GM12874 (cell line): ENCODE measurements at regions not wholly inside any gene's neighbourhood (a gene's known extent, or its start where the extent isn't known, plus 50 kb on each side); places are given as distances from the start of the nearest gene placed in this dataset.

Experiments used
- CTCF ChIP-seq: IDR thresholded peaks from 2 replicates; pipeline ENCODE4 v1.5.1; 2011; ENCODE audit warnings: low read depth, mild to moderate bottlenecking, control low read depth, low read length, moderate library complexity; ENCODE audit not compliant: insufficient read depth

DNA sequence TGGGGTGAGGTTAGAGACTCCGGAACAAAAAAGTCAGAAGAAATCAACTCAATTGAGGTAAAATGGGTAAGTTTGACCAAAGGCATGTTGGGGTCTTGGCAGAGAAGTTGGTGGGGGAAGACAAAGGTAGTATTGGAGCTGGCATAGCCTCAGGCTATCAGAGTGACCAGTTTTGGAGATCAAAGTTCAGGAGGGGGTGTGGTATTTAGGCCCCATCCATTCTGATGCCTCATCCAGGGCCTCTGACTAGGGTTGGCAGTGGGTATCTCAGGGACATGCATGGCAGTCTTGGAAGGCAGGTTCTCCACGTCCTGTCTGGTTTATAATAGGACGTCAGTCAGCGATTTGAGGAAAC, 73.2 kb upstream of the TRABD2B start:
- TF ChIP-seq CTCF = no peak

GRCh38 chr1:48069662-48070395, 72.6 kb upstream of the TRABD2B start:
- TF ChIP-seq CTCF = no peak

GRCh38 chr1:48068206-48068605, 71.0 kb upstream of the TRABD2B start:
- TF ChIP-seq CTCF = no peak

DNA sequence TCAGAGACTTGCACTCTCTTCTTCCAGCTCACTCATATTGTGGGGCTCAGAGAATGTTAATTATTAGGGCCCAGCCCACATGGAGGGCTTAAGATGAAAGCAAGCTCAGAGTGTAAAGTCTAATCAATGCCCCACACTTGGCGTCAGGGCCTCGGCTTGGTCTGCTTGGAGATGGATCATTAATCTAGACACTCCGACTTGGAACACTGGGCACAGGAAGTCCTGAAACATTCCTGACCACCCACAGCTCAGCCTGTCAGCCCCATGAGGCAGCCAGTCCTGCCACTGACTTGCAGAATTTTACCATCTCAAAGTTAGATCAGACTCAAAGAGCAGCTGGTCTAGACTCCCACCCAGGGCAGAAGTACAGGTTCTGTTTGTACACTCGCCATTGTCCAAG, 69.8 kb upstream of the TRABD2B start:
- TF ChIP-seq CTCF = no peak

- TF ChIP-seq CTCF = no peak
Measured at GRCh38 chr1:48062353-48062752, 65.2 kb upstream of the TRABD2B start.

DNA sequence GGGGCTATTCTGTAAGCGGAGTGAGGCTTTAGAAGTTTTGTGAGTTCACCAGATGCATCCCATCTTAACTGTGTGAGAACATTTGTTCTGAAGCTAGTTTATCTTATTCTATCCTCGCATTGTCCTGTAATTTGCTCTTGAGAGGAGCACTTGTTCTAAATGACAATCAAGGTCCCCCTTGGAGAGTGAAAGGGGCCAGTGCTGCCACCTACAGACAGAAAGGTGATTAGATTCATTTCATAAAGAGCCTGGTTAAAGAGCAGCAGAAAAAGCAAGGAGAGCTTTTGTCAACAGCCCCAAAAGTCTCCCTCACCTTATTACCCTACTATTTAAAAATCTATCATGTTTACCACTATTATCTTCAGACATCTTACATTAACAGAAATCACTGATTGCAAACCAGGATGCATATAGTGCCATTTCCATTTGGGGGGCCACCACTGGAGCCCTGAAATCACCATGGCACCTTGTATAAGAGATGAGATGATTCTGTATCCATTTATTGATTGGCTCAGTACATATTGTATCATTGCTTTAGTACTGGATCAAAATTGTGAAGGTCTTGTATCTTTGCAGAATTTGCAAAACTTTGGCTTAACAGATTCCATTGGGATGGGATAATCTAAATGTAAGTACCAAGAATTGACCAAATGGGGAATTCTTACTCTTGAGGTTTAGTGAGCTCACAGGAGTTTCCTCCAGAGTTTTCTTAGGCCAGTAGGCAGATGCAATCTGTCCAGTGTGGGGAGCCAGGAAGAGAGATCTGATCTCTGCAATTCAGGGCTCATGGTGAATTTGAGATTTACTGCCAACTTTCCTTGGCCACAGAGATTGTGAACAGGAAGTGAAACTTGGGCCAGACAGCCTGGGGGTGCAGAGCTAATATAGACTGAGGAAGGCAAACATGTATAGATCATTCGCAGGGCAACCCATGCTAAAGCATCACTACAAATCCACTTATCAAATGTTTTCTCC, 64.3 kb upstream of the TRABD2B start:
- peak; percentile 55 for TF ChIP-seq CTCF

DNA sequence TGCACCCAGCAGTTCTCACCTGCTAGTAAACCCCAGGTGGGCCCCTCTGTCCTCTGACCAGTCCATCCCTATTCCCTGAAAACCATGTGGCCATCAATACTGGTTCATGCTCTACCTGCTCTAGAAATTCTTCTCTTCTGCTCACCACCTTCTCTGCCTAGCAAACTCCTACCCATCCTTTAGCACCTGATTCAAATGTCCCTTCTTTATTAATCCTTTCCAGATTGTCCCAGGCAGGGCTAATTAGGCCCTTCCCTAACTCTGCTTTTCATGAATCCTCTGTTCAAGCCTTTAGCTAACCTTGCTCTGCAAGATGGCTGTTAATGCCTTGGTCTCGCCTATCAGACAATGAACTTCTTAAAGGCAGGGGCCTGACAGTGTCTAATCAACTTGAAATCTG, 62.1 kb upstream of the TRABD2B start:
- TF ChIP-seq CTCF = no peak
